ENCODE measurements at regions not wholly inside any gene's neighbourhood (a gene's known extent, or its start where the extent isn't known, plus 50 kb on each side); places are given as distances from the start of the nearest gene placed in this dataset.

- H3K27ac Mint-ChIP-seq: no peak overlapping the region
Observed at GRCh38 chr12:69189378-69189978, 49.9 kb upstream of the CPSF6 start.

More at GRCh38 chr12:69189378-69189978, 49.9 kb upstream of the CPSF6 start:
- no peak for DNase-seq
- intact Hi-C loops (cut with micrococcal nuclease): no loop called here
- H3K9ac ChIP-seq (ENCODE audit: low read length): no peak overlapping the region
- H3K4me2 ChIP-seq (replicated peaks; ENCODE audit: low read depth, low read length, poor library complexity, severe bottlenecking): no peak overlapping the region
- no peak overlapping the region for H2AFZ ChIP-seq (ENCODE audit: insufficient read depth, low read depth, low read length, poor library complexity, severe bottlenecking)
- H3K4me1 ChIP-seq (ENCODE audit: control insufficient read depth in 2 of 2, insufficient read depth in 2 of 2, low read length in 2 of 2): no peaks in the 10 kb centered on the region
- H3K36me3 ChIP-seq (replicated peaks in 1 of 2; ENCODE audit: control extremely low read depth in 1 of 2, control insufficient read depth in 1 of 2, extremely low read depth in 1 of 2, insufficient read depth in 2 of 2, low read length in 1 of 2): no peaks in the 10 kb centered on the region
- H4K20me1 ChIP-seq (ENCODE audit: control insufficient read depth, insufficient read depth, low read length, poor library complexity, severe bottlenecking): no peaks in the 10 kb centered on the region
- WGBS (ENCODE audit: insufficient coverage): 83% methylated on average over 1 of the region's 4 CpGs
- H3K4me3 Mint-ChIP-seq: no peak overlapping the region
- no peak for ATAC-seq (ENCODE audit: low read depth)
- no peak overlapping the region for H3K27ac ChIP-seq (ENCODE audit: low read length in 2 of 2)
- peaks cover 1 to 12% (median 10%) of the 10 kb centered on the region in 3 donors for H3K9me3 ChIP-seq (ENCODE audit: control extremely low read depth in 1 of 3, control insufficient read depth in 2 of 3, insufficient read depth in 1 of 3, low read length in 2 of 3)
- POLR2A ChIA-PET: no interaction called here
- H3K4me3 ChIP-seq (ENCODE audit: control extremely low read depth in 1 of 5, extremely low read depth in 1 of 5, insufficient read depth in 1 of 5, low read depth in 2 of 5, low read length in 4 of 5): no peak overlapping the region
- H3K79me2 ChIP-seq (ENCODE audit: control insufficient read depth, insufficient read depth, low read length): no peaks in the 10 kb centered on the region
- CTCF ChIA-PET: no interaction called here
- H3K9me3 Mint-ChIP-seq (ENCODE audit: insufficient read depth): no peaks in the 10 kb centered on the region
- H3K4me1 Mint-ChIP-seq: no peaks in the 10 kb centered on the region
- TF ChIP-seq, protein P1, sequence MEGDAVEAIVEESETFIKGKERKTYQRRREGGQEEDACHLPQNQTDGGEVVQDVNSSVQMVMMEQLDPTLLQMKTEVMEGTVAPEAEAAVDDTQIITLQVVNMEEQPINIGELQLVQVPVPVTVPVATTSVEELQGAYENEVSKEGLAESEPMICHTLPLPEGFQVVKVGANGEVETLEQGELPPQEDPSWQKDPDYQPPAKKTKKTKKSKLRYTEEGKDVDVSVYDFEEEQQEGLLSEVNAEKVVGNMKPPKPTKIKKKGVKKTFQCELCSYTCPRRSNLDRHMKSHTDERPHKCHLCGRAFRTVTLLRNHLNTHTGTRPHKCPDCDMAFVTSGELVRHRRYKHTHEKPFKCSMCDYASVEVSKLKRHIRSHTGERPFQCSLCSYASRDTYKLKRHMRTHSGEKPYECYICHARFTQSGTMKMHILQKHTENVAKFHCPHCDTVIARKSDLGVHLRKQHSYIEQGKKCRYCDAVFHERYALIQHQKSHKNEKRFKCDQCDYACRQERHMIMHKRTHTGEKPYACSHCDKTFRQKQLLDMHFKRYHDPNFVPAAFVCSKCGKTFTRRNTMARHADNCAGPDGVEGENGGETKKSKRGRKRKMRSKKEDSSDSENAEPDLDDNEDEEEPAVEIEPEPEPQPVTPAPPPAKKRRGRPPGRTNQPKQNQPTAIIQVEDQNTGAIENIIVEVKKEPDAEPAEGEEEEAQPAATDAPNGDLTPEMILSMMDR (IDR thresholded peaks at IDR 0.05): no peak
- no peak for TF ChIP-seq EZH2 (IDR thresholded peaks at IDR 0.05; ENCODE audit: borderline replicate concordance, insufficient read depth, low read depth, low read length, poor library complexity, severe bottlenecking)
- no peaks in the 10 kb centered on the region for H3K27me3 Mint-ChIP-seq
- H3K27me3 ChIP-seq (replicated peaks in 1 of 4; ENCODE audit: control extremely low read depth in 1 of 4, control insufficient read depth in 3 of 4, insufficient read depth in 4 of 4, low read length in 3 of 4): no peaks in the 10 kb centered on the region
